ENCODE measurements at regions not wholly inside any gene's neighbourhood (a gene's known extent, or its start where the extent isn't known, plus 50 kb on each side); places are given as distances from the start of the nearest gene placed in this dataset.

- TF ChIP-seq CTCF (IDR thresholded peaks at IDR 0.05), result no peak
- no peak for TF ChIP-seq POLR2A (IDR thresholded peaks at IDR 0.05)
Observed at GRCh38 chr5:37954561-37954960, 114.7 kb upstream of the GDNF start.

All from thyroid gland (tissue), 4 donors.